Neural progenitor cell (in vitro differentiated cells): ENCODE measurements at regions not wholly inside any gene's neighbourhood (a gene's known extent, or its start where the extent isn't known, plus 50 kb on each side); places are given as distances from the start of the nearest gene placed in this dataset.

Source experiments
- DNase-seq: peaks from one replicate; pipeline ENCODE4 v3.0.0-alpha.2; 2016; ENCODE audit warnings: low spot score
- H2AFZ ChIP-seq: fragments of 200-600 bp; sonication (generic); replicated peaks from 2 replicates; pipeline ENCODE4 v1.6.1; 2016; ENCODE audit warnings: antibody characterized with exemption
- H3F3A ChIP-seq: fragments of 200-600 bp; sonication (generic); 2 replicates; pipeline ENCODE4 v1.6.1; 2016; ENCODE audit warnings: antibody characterized with exemption, low read depth
- H3K27ac ChIP-seq: fragments of 200-600 bp; sonication (generic); 2 replicates; pipeline ENCODE4 v1.5.1; 2016; ENCODE audit warnings: mild to moderate bottlenecking
- H3K27me3 ChIP-seq: fragments of 200-600 bp; sonication (generic); 2 replicates; pipeline ENCODE4 v1.6.1; 2016; ENCODE audit warnings: mild to moderate bottlenecking, moderate library complexity
- H3K36me3 ChIP-seq: fragments of 200-600 bp; sonication (generic); 2 replicates; pipeline ENCODE4 v1.5.1; 2016
- H3K4me1 ChIP-seq: fragments of 200-600 bp; sonication (generic); 2 replicates; pipeline ENCODE4 v1.6.1; 2016; ENCODE audit warnings: mixed run types
- H3K4me2 ChIP-seq: fragments of 200-600 bp; sonication (generic); 2 replicates; pipeline ENCODE4 v1.6.1; 2016
- H3K4me3 ChIP-seq: fragments of 200-600 bp; sonication (generic); 2 replicates; pipeline ENCODE4 v1.5.1; 2016
- H3K79me2 ChIP-seq: fragments of 200-600 bp; sonication (generic); 2 replicates; pipeline ENCODE4 v1.6.1; 2016; ENCODE audit warnings: low read depth
- H3K9ac ChIP-seq: fragments of 200-600 bp; sonication (generic); 2 replicates; pipeline ENCODE4 v1.6.1; 2016
- H3K9me3 ChIP-seq: fragments of 200-600 bp; sonication (generic); 2 replicates; pipeline ENCODE4 v1.5.1; 2016; ENCODE audit warnings: low read depth
- H4K20me1 ChIP-seq: fragments of 200-600 bp; sonication (generic); 2 replicates; pipeline ENCODE4 v1.6.1; 2016; ENCODE audit warnings: low read depth
- H3K27ac Mint-ChIP-seq: 3 replicates; pipeline ENCODE4 v1.8.0; 2021; ENCODE audit warnings: mixed read lengths
- H3K27me3 Mint-ChIP-seq: 2 replicates; pipeline ENCODE4 v1.8.0; 2022; ENCODE audit warnings: low read depth, mild to moderate bottlenecking, inconsistent platforms, moderate library complexity, mixed read lengths; ENCODE audit not compliant: insufficient read depth
- H3K36me3 Mint-ChIP-seq: 3 replicates; pipeline ENCODE4 v1.8.0; 2021; ENCODE audit warnings: mixed read lengths
- H3K4me1 Mint-ChIP-seq: 3 replicates; pipeline ENCODE4 v1.8.0; 2021; ENCODE audit warnings: mixed read lengths
- H3K4me3 Mint-ChIP-seq: 3 replicates; pipeline ENCODE4 v1.8.0; 2021; ENCODE audit warnings: mild to moderate bottlenecking, moderate library complexity, mixed read lengths
- H3K9me3 Mint-ChIP-seq: 3 replicates; pipeline ENCODE4 v1.8.0; 2020; ENCODE audit warnings: mixed read lengths
- CTCF ChIP-seq: fragments of 200-600 bp; sonication (generic); IDR thresholded peaks from 2 replicates; pipeline ENCODE4 v1.5.1; 2017; ENCODE audit warnings: antibody characterized with exemption, mild to moderate bottlenecking
- EZH2 ChIP-seq: fragments of 200-600 bp; sonication (generic); IDR thresholded peaks from 2 replicates; pipeline ENCODE4 v1.6.1; 2017; ENCODE audit warnings: antibody characterized with exemption, mild to moderate bottlenecking, moderate library complexity
- EZH2phosphoT487 ChIP-seq: fragments of 200-600 bp; sonication (generic); IDR thresholded peaks from 2 replicates; pipeline ENCODE4 v1.6.1; 2017; ENCODE audit warnings: antibody characterized with exemption

GRCh38 chr12:4210183-4210582 lies 63.4 kb upstream of the CCND2 start:
- Histone ChIP-seq H3K27ac (no peak overlapping the region), H3K36me3 (no peaks in the 10 kb centered on the region), H4K20me1 (no peaks in the 10 kb centered on the region), H3K4me1 (no peaks in the 10 kb centered on the region), H3K9ac (no peak overlapping the region), H3K4me3 (no peak overlapping the region), H3K4me2 (no peak overlapping the region), H3K79me2 (no peaks in the 10 kb centered on the region), H3F3A (no peaks in the 10 kb centered on the region), H3K27me3 (no peaks in the 10 kb centered on the region), H2AFZ (no peak overlapping the region), H3K9me3 (no peaks in the 10 kb centered on the region)
- peaks cover 2% of the 10 kb centered on the region for H3K27me3 Mint-ChIP-seq
- H3K4me1 Mint-ChIP-seq, result no peaks in the 10 kb centered on the region
- TF ChIP-seq CTCF, result no peak
- no peak for TF ChIP-seq EZH2
- no peak for TF ChIP-seq EZH2phosphoT487
- H3K9me3 Mint-ChIP-seq, result no peaks in the 10 kb centered on the region
- no peak overlapping the region for H3K4me3 Mint-ChIP-seq
- H3K36me3 Mint-ChIP-seq, result no peaks in the 10 kb centered on the region
- no peak overlapping the region for H3K27ac Mint-ChIP-seq
- no peak for DNase-seq

GRCh38 chr12:4206470-4206869 lies 67.1 kb upstream of the CCND2 start:
- Mint-ChIP-seq H3K4me1 (peaks cover 7% of the 10 kb centered on the region), H3K27me3 (peaks cover 2% of the 10 kb centered on the region), H3K27ac (no peak overlapping the region), H3K36me3 (no peaks in the 10 kb centered on the region), H3K9me3 (no peaks in the 10 kb centered on the region), H3K4me3 (no peak overlapping the region)
- Histone ChIP-seq H4K20me1 (no peaks in the 10 kb centered on the region), H3K9me3 (no peaks in the 10 kb centered on the region), H3F3A (peaks cover 11% of the 10 kb centered on the region), H2AFZ (no peak overlapping the region), H3K36me3 (no peaks in the 10 kb centered on the region), H3K27me3 (no peaks in the 10 kb centered on the region), H3K79me2 (no peaks in the 10 kb centered on the region), H3K4me3 (no peak overlapping the region), H3K27ac (no peak overlapping the region), H3K4me2 (no peak overlapping the region), H3K9ac (no peak overlapping the region), H3K4me1 (peaks cover 20% of the 10 kb centered on the region)
- DNase-seq, result no peak
- no peak for TF ChIP-seq CTCF
- TF ChIP-seq EZH2, result no peak
- TF ChIP-seq EZH2phosphoT487, result no peak

DNA sequence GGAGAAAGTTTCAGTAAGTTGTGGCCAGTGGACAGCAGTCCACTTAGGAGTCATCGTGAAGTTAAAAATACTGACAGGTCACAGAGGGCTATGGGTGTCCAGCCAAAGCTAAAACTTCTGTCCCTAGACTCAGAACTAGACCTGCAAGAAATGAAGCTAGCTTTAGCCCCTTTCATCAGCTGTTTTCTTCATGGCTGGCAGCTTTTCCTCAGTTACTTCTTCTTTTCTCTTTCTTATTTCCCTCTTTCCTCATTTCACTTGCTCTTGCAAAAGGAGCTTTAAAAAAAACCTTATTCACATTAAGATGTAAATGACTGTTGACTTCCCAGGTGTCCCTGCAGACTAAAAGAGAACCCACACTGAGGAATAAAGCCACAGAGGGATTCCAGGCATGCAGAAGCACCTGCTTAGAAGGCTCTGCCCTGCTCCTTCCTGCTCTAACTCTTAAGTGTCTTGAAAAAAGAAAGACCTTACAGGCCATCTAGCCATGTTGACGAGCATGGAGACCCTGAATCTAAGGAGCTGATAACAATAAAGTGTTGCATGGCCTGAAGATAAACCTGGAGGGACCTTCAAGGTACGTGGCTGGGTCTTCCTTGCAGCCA lies 69.7 kb upstream of the CCND2 start:
- H4K20me1 ChIP-seq, result no peaks in the 10 kb centered on the region
- H3F3A ChIP-seq, result peaks cover 11% of the 10 kb centered on the region
- H3K36me3 ChIP-seq, result no peaks in the 10 kb centered on the region
- H3K27ac Mint-ChIP-seq, result no peak overlapping the region
- H3K27me3 ChIP-seq, result no peaks in the 10 kb centered on the region
- no peak for DNase-seq
- no peak overlapping the region for H3K4me3 Mint-ChIP-seq
- no peaks in the 10 kb centered on the region for H3K79me2 ChIP-seq
- no peak overlapping the region for H3K9ac ChIP-seq
- no peak for TF ChIP-seq EZH2
- TF ChIP-seq CTCF, result no peak
- H3K27ac ChIP-seq, result no peak overlapping the region
- peak overlapping the region; percentile 31 for H3K4me2 ChIP-seq
- peaks cover 2% of the 10 kb centered on the region for H3K27me3 Mint-ChIP-seq
- no peaks in the 10 kb centered on the region for H3K9me3 ChIP-seq
- no peak overlapping the region for H3K4me3 ChIP-seq
- H3K4me1 Mint-ChIP-seq, result peaks cover 7% of the 10 kb centered on the region
- peaks cover 21% of the 10 kb centered on the region for H3K4me1 ChIP-seq
- H2AFZ ChIP-seq, result peak overlapping the region; percentile 7
- H3K36me3 Mint-ChIP-seq, result no peaks in the 10 kb centered on the region
- H3K9me3 Mint-ChIP-seq, result no peaks in the 10 kb centered on the region
